Testis (tissue), 2 donors: ENCODE measurements at regions not wholly inside any gene's neighbourhood (a gene's known extent, or its start where the extent isn't known, plus 50 kb on each side); places are given as distances from the start of the nearest gene placed in this dataset.

Experiments used
- CTCF ChIP-seq, 3 experiments: fragments of 450-650 bp in 2 of 3; fragments of 200-600 bp in 1 of 3; sonication (generic) in 1 of 3; IDR thresholded peaks; one replicate each; pipeline ENCODE4 v1.5.1; 2016 to 2019; ENCODE audit warnings: antibody characterized with exemption in 3 of 3, mild to moderate bottlenecking in 2 of 3, moderate library complexity in 1 of 3
- POLR2A ChIP-seq: fragments of 450-650 bp; IDR thresholded peaks from one replicate; pipeline ENCODE4 v1.6.1; 2017; ENCODE audit warnings: antibody characterized with exemption, mild to moderate bottlenecking, moderate library complexity

GRCh38 chr2:59461127-59461526, 1092.3 kb downstream of the BCL11A start:
- TF ChIP-seq CTCF (IDR thresholded peaks at IDR 0.05) (no peak), POLR2A (no peak)
